22Rv1 (cell line): ENCODE measurements at regions not wholly inside any gene's neighbourhood (a gene's known extent, or its start where the extent isn't known, plus 50 kb on each side); places are given as distances from the start of the nearest gene placed in this dataset.

Experiments
- H3K27ac ChIP-seq: fragments of 450-650 bp; 2 replicates; pipeline ENCODE4 v1.5.1; 2017
- ZFX ChIP-seq: fragments of 450-650 bp; IDR thresholded peaks from 2 replicates; pipeline ENCODE4 v1.6.1; 2017; ENCODE audit warnings: antibody characterized with exemption, borderline replicate concordance
- TF ChIP-seq, protein P1 (sequence below): fragments of 450-650 bp; IDR thresholded peaks from 2 replicates; pipeline ENCODE4 v1.5.1; 2017; ENCODE audit warnings: mild to moderate bottlenecking

DNA sequence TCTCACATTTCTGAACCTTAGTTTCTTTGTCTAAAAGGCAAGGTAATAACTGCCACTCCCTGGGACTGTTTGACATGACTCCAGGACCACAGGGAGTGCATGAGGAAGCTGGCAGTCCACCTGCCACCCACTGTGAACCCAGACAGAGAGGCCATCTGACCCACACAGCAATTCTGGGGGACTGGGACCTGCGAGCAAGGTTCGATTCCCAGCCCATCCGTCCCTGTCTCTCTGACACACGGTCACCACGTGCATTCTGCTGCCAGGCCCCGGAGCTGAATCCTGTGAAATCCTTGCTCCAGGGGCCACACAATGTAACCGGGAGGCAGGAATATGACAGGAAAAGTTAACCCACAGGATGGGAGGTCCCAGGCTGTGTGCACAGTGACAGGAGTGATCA, 218.8 kb upstream of the FOXF1 start:
- H3K27ac ChIP-seq: no peak overlapping the region
- TF ChIP-seq ZFX: no peak
- TF ChIP-seq, protein P1, sequence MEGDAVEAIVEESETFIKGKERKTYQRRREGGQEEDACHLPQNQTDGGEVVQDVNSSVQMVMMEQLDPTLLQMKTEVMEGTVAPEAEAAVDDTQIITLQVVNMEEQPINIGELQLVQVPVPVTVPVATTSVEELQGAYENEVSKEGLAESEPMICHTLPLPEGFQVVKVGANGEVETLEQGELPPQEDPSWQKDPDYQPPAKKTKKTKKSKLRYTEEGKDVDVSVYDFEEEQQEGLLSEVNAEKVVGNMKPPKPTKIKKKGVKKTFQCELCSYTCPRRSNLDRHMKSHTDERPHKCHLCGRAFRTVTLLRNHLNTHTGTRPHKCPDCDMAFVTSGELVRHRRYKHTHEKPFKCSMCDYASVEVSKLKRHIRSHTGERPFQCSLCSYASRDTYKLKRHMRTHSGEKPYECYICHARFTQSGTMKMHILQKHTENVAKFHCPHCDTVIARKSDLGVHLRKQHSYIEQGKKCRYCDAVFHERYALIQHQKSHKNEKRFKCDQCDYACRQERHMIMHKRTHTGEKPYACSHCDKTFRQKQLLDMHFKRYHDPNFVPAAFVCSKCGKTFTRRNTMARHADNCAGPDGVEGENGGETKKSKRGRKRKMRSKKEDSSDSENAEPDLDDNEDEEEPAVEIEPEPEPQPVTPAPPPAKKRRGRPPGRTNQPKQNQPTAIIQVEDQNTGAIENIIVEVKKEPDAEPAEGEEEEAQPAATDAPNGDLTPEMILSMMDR: no peak

DNA sequence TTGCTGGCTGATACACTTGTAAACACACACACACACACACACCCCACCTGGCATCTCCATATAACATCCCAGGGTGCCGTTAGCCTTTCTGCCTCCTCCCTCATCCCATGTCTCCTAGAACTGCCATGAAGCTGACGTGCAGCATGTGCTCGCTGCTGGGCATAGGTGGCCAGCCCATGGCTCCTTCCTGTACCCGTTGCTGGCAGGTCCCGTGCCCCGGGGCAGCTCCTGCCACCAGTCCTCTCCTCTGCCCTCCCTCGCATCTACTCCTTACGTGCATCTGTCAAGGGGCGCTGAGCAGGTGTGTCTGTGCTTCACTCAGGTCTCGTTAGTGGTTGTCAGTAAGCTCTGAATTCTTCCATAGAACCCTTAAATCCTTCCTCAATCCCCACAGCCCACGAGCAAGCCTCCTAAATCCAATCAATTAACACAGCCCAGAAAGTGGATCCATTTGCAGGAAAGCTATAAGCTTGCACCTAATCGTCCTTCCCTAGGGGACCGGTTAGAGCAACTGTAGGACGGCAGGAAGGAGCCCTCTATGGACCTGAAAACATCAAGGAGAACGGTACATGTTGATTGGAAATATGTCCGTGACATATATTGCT, 218.1 kb upstream of the FOXF1 start:
- no peak for TF ChIP-seq ZFX
- TF ChIP-seq, protein P1: no peak
- no peak overlapping the region for H3K27ac ChIP-seq

DNA sequence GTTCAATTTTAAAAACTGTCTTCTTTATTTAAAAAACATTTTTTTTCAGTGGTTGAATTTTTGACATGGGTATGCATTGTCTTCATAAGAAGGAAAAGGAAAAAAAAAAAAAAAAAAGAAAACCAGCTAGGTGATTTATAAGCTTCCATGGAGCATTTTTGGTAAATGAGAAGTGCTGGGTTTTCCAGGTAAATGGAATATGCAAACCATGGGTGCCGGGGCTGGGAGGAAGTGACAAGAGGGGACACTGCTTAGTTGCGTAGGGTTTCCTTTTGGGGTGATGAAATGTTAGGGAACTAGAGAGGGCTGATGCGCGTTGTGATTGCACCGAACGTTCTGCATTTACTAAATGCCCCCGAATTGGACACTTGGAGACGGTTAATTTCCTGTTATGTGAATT, 217.4 kb upstream of the FOXF1 start:
- TF ChIP-seq, protein P1: no peak
- TF ChIP-seq ZFX: no peak
- no peak overlapping the region for H3K27ac ChIP-seq

DNA sequence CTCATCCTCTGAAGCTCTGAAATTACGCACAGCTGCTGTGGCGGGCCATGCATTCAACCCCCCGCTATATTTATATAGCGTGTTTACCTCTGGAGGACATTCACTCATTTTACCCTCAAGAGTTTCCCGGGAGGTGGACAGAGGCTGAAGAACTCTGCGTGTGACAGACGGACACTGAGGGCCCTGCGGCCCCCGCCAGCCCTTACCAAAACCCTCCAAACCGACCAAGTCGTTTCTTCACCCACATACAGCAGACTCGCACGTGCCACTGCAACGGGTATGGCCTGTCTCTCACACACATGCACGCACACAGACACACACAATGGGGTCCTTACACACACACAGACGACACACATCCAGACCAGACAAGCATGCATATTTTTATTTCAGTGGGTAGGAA, 216.4 kb upstream of the FOXF1 start:
- no peak overlapping the region for H3K27ac ChIP-seq
- TF ChIP-seq, protein P1: no peak
- no peak for TF ChIP-seq ZFX

DNA sequence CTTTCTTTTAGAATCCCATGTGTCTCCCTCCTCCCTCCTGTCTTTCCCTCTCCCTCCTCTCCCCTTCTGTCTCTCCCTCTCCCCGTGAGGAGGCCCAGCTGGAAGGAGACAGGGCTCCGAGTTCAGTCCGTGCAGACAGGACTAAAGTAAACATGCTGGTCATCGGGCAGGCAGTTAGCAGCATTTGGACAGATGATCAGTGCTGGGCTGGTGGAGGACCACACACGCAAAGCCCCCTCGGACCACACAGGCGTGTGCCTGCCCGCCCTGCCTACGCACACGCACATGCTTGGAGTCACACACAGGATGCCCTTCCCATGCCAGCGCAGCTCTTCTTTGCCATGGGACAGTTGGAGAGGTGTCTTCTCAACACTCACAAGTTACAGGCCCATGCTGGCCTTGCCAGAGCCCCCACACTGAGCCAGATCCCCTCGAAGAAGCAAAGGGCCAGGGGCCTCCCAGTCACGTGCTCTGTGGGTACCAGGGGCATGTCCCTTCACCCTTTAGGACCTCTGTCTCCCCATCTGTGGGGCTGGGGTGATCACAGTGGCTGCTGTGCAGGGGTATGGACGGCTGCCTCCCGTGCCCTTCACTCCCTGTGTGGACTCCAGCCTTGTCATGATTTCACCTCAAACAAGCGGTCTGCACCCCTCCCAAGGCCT, 215.7 kb upstream of the FOXF1 start:
- no peak overlapping the region for H3K27ac ChIP-seq
- TF ChIP-seq ZFX: no peak
- TF ChIP-seq, protein P1: no peak

DNA sequence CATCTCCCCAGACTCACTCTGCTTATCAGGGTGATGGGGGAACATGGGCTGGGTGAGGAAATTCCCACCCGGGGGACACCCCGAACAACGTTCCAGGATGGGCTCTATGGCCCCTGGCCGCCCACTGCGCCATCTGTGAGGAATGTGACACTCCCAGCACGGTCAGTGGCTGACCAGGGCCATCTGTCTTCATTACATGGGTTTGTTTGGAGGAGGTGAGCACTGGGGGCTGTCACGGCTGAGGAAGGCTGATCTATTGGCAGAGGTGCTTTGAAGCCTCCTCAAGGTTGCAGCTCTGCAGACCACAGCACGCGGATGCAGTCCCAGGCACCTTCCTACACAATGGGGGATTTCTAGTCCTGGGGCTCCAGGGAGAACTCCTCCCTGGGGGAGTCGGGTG, 214.1 kb upstream of the FOXF1 start:
- TF ChIP-seq, protein P1: no peak
- TF ChIP-seq ZFX: no peak
- H3K27ac ChIP-seq: no peak overlapping the region

DNA sequence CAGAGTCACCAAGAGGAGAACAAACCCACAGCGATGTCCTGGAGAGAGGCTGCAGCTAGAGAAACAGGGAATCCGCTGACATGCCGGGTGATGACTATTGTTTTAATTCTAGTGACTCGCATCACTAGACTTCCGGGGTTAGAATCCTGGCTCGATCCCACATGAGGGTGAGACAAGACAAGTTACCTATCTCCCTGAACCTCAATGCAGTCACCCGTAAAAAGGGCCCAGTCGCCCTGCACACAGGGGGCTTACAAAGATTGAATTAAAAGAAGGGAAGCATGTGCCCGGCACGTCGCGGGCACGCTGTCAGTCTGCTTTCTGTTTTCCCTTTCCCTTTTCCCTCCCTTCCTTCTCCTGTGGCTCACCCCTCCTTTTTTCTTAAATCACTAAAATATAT, 212.9 kb upstream of the FOXF1 start:
- TF ChIP-seq, protein P1: no peak
- no peak for TF ChIP-seq ZFX
- no peak overlapping the region for H3K27ac ChIP-seq
